ENCODE measurements at regions not wholly inside any gene's neighbourhood (a gene's known extent, or its start where the extent isn't known, plus 50 kb on each side); places are given as distances from the start of the nearest gene placed in this dataset.

GRCh38 chr13:75139291-75139690 is 342.7 kb downstream of the TBC1D4 start:
- Histone ChIP-seq H3K27ac (no peak overlapping the region), H3K4me3 (ENCODE audit: low read depth in 1 of 2, low read length in 1 of 2) (no peak overlapping the region), H3K4me1 (ENCODE audit: control insufficient read depth in 1 of 2, insufficient read depth in 1 of 2, low read depth in 1 of 2, low read length in 1 of 2) (no peaks in the 10 kb centered on the region), H3K27me3 (no peaks in the 10 kb centered on the region), H3K36me3 (no peaks in the 10 kb centered on the region), H3K9me3 (peaks cover 7% of the 10 kb centered on the region)
- TF ChIP-seq CTCF (IDR thresholded peaks at IDR 0.05), result no peak

- Histone ChIP-seq H3K27ac (no peak overlapping the region), H3K36me3 (no peaks in the 10 kb centered on the region), H3K9me3 (peaks cover 7% of the 10 kb centered on the region), H3K4me1 (ENCODE audit: control insufficient read depth in 1 of 2, insufficient read depth in 1 of 2, low read depth in 1 of 2, low read length in 1 of 2) (no peaks in the 10 kb centered on the region), H3K27me3 (no peaks in the 10 kb centered on the region), H3K4me3 (ENCODE audit: low read depth in 1 of 2, low read length in 1 of 2) (no peak overlapping the region)
- no peak for TF ChIP-seq CTCF (IDR thresholded peaks at IDR 0.05)
These were observed 343.9 kb downstream of the TBC1D4 start for GRCh38 chr13:75137911-75138571.

- H3K4me1 ChIP-seq (ENCODE audit: control insufficient read depth in 1 of 2, insufficient read depth in 1 of 2, low read depth in 1 of 2, low read length in 1 of 2), result no peaks in the 10 kb centered on the region
- H3K36me3 ChIP-seq, result no peaks in the 10 kb centered on the region
- no peak for TF ChIP-seq CTCF (IDR thresholded peaks at IDR 0.05)
- H3K9me3 ChIP-seq, result peaks cover 7% of the 10 kb centered on the region
- H3K27me3 ChIP-seq, result no peaks in the 10 kb centered on the region
- H3K4me3 ChIP-seq (ENCODE audit: low read depth in 1 of 2, low read length in 1 of 2), result no peak overlapping the region
- H3K27ac ChIP-seq, result no peak overlapping the region
These were observed 345.8 kb downstream of the TBC1D4 start for GRCh38 chr13:75136151-75136550.

GRCh38 chr13:75135325-75135825 is 346.6 kb downstream of the TBC1D4 start:
- Histone ChIP-seq H3K36me3 (no peaks in the 10 kb centered on the region), H3K4me3 (ENCODE audit: low read depth in 1 of 2, low read length in 1 of 2) (no peak overlapping the region), H3K4me1 (ENCODE audit: control insufficient read depth in 1 of 2, insufficient read depth in 1 of 2, low read depth in 1 of 2, low read length in 1 of 2) (no peaks in the 10 kb centered on the region), H3K27ac (no peak overlapping the region), H3K27me3 (no peaks in the 10 kb centered on the region), H3K9me3 (peaks cover 7% of the 10 kb centered on the region)
- no peak for TF ChIP-seq CTCF (IDR thresholded peaks at IDR 0.05)

- TF ChIP-seq CTCF (IDR thresholded peaks at IDR 0.05), result no peak
- no peaks in the 10 kb centered on the region for H3K9me3 ChIP-seq
- H3K27me3 ChIP-seq, result no peaks in the 10 kb centered on the region
- no peak overlapping the region for H3K4me3 ChIP-seq (ENCODE audit: low read depth in 1 of 2, low read length in 1 of 2)
- no peaks in the 10 kb centered on the region for H3K4me1 ChIP-seq (ENCODE audit: control insufficient read depth in 1 of 2, insufficient read depth in 1 of 2, low read depth in 1 of 2, low read length in 1 of 2)
- H3K36me3 ChIP-seq, result no peaks in the 10 kb centered on the region
- H3K27ac ChIP-seq, result no peak overlapping the region
These were observed 349.0 kb downstream of the TBC1D4 start for GRCh38 chr13:75132701-75133695.
